Naive thymus-derived CD8-positive, alpha-beta T cell (primary cell): ENCODE measurements at regions not wholly inside any gene's neighbourhood (a gene's known extent, or its start where the extent isn't known, plus 50 kb on each side); places are given as distances from the start of the nearest gene placed in this dataset.

Experiments
- ATAC-seq, 2 donors: fragments of 150-1000 bp; cut with Tn5 transposase in 1 of 2; sonication (Bioruptor Pico), chemical (Tn5 transposase) in 1 of 2; 1 replicate in 1 of 2; 2 replicates in 1 of 2; pipeline ENCODE4 v1.10.0; 2021; ENCODE audit warnings: mild to moderate bottlenecking in 2 of 2, moderate library complexity in 2 of 2
- POLR2A ChIA-PET: fragments of 350-600 bp; sonication (Branson Sonifier 250); formaldehyde crosslinking; loops from one replicate; lab custom pipeline; 2021; ENCODE audit warnings: antibody characterized with exemption; lab: Charles Lee
- DNase-seq, 10 donors: peaks; one replicate each; pipeline versions ENCODE4 v3.0.0 to v3.0.0-alpha.2; 2020 to 2022
- H3K27ac Mint-ChIP-seq, 10 donors: one replicate each; pipeline ENCODE4 v1.8.0; 2020 to 2022; ENCODE audit warnings: mild to moderate bottlenecking in 10 of 10, mixed read lengths in 10 of 10, moderate library complexity in 4 of 10, inconsistent platforms in 1 of 10
- H3K27me3 Mint-ChIP-seq, 5 donors: one replicate each; pipeline ENCODE4 v1.8.0; 2021 to 2022; ENCODE audit warnings: mixed read lengths in 5 of 5
- H3K36me3 Mint-ChIP-seq, 3 donors: one replicate each; pipeline ENCODE4 v1.8.0; 2020 to 2022; ENCODE audit warnings: mixed read lengths in 3 of 3, mild to moderate bottlenecking in 2 of 3, inconsistent platforms in 1 of 3
- H3K4me1 Mint-ChIP-seq, 4 donors: one replicate each; pipeline ENCODE4 v1.8.0; 2021 to 2022; ENCODE audit warnings: mixed read lengths in 4 of 4
- H3K4me3 Mint-ChIP-seq, 10 donors: one replicate each; pipeline ENCODE4 v1.8.0; 2020 to 2022; ENCODE audit warnings: mild to moderate bottlenecking in 10 of 10, mixed read lengths in 10 of 10, moderate library complexity in 6 of 10, inconsistent platforms in 1 of 10
- H3K9me3 Mint-ChIP-seq, 9 donors: one replicate each; pipeline ENCODE4 v1.8.0; 2020 to 2022; ENCODE audit warnings: mixed read lengths in 9 of 9, mild to moderate bottlenecking in 3 of 9, inconsistent platforms in 1 of 9, moderate library complexity in 1 of 9

GRCh38 chr10:20726381-20726780, 170.7 kb downstream of the NEBL start:
- ATAC-seq = no peak
- POLR2A ChIA-PET = no interaction called here
- Mint-ChIP-seq H3K27me3 (no peaks in the 10 kb centered on the region), H3K36me3 (peaks cover 0 to 8% (median 0%) of the 10 kb centered on the region in 3 donors), H3K27ac (no peak overlapping the region), H3K4me1 (no peaks in the 10 kb centered on the region), H3K4me3 (no peak overlapping the region), H3K9me3 (peaks cover 7 to 38% (median 10%) of the 10 kb centered on the region in 9 donors)
- no peak for DNase-seq

GRCh38 chr10:20714979-20715378, 182.1 kb downstream of the NEBL start:
- Mint-ChIP-seq H3K27me3 (no peaks in the 10 kb centered on the region), H3K36me3 (no peaks in the 10 kb centered on the region), H3K4me1 (no peaks in the 10 kb centered on the region), H3K27ac (no peak overlapping the region), H3K9me3 (peaks cover 0 to 17% (median 7%) of the 10 kb centered on the region in 9 donors), H3K4me3 (no peak overlapping the region)
- ATAC-seq = no peak
- POLR2A ChIA-PET = no interaction called here
- DNase-seq = no peak

DNA sequence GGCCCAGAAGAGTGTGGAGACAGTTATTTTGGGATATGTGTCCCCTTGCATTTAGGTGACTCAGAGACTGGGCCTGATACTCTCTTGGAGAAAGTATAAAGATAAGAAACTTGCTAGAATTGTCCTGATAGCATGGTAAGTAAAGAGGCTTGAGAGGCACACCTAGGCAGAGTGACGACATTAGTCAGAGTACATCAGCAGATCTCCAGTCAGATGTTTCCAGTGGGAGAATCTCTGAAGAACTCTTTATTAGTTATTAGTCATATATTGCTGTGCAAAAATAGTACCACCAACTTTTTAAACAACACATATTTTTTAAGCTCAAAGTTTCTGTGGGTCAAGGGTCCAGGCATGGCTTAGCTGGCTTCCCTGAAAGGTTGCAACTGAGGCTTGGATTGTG, 182.6 kb downstream of the NEBL start:
- peaks cover 0 to 17% (median 7%) of the 10 kb centered on the region in 9 donors for H3K9me3 Mint-ChIP-seq
- no peak overlapping the region for H3K27ac Mint-ChIP-seq
- H3K4me3 Mint-ChIP-seq = no peak overlapping the region
- no peaks in the 10 kb centered on the region for H3K4me1 Mint-ChIP-seq
- H3K27me3 Mint-ChIP-seq = no peaks in the 10 kb centered on the region
- DNase-seq = no peak
- H3K36me3 Mint-ChIP-seq = no peaks in the 10 kb centered on the region
- ATAC-seq = no peak
- POLR2A ChIA-PET = no interaction called here

GRCh38 chr10:20713420-20713819, 183.7 kb downstream of the NEBL start:
- DNase-seq = no peak
- H3K36me3 Mint-ChIP-seq = no peaks in the 10 kb centered on the region
- no peaks in the 10 kb centered on the region for H3K4me1 Mint-ChIP-seq
- peaks cover 0 to 15% (median 7%) of the 10 kb centered on the region in 9 donors for H3K9me3 Mint-ChIP-seq
- no peak overlapping the region for H3K4me3 Mint-ChIP-seq
- no peak for ATAC-seq
- H3K27me3 Mint-ChIP-seq = no peaks in the 10 kb centered on the region
- POLR2A ChIA-PET = no interaction called here
- H3K27ac Mint-ChIP-seq = no peak overlapping the region

GRCh38 chr10:20712774-20713173, 184.3 kb downstream of the NEBL start:
- DNase-seq (no peak), ATAC-seq (no peak)
- Mint-ChIP-seq H3K27me3 (no peaks in the 10 kb centered on the region), H3K4me1 (no peaks in the 10 kb centered on the region), H3K4me3 (no peak overlapping the region), H3K9me3 (peaks cover 0 to 14% (median 9%) of the 10 kb centered on the region in 9 donors), H3K36me3 (no peaks in the 10 kb centered on the region), H3K27ac (no peak overlapping the region)
- POLR2A ChIA-PET = no interaction called here

GRCh38 chr10:20709708-20710107, 187.4 kb downstream of the NEBL start:
- Mint-ChIP-seq H3K27ac (no peak overlapping the region), H3K36me3 (no peaks in the 10 kb centered on the region), H3K9me3 (peaks cover 0 to 14% (median 3%) of the 10 kb centered on the region in 9 donors), H3K4me3 (no peak overlapping the region), H3K4me1 (no peaks in the 10 kb centered on the region), H3K27me3 (no peaks in the 10 kb centered on the region)
- no peak for ATAC-seq
- DNase-seq = no peak
- POLR2A ChIA-PET = no interaction called here

DNA sequence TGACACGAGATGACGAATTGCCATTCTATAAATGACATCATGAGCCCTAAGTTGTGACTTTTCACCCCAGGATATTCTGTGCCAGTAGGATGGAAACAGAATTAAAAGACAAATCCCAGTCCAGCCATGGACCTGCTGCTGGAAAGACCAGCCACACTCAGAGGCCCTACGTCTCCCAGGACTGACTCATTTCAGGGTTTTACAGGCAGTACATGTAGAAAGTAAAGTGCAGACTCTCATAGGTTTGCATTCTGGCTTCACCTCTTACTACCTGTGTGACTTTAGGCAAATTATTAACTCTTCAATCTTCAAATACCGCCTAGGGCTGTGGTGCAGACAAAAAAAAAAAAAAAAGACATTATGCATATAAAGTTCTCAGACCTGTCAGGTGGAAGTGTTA, 188.8 kb downstream of the NEBL start:
- peaks cover 0 to 24% (median 4%) of the 10 kb centered on the region in 9 donors for H3K9me3 Mint-ChIP-seq
- DNase-seq (no peak), ATAC-seq (no peak)
- POLR2A ChIA-PET = no interaction called here
- H3K36me3 Mint-ChIP-seq = no peaks in the 10 kb centered on the region
- H3K4me3 Mint-ChIP-seq = no peak overlapping the region
- no peak overlapping the region for H3K27ac Mint-ChIP-seq
- H3K27me3 Mint-ChIP-seq = no peaks in the 10 kb centered on the region
- no peaks in the 10 kb centered on the region for H3K4me1 Mint-ChIP-seq

GRCh38 chr10:20707251-20707650, 189.9 kb downstream of the NEBL start:
- ATAC-seq = no peak
- no peaks in the 10 kb centered on the region for H3K4me1 Mint-ChIP-seq

GRCh38 chr10:20698837-20699236, 198.3 kb downstream of the NEBL start:
- Mint-ChIP-seq H3K4me1 (no peaks in the 10 kb centered on the region), H3K4me3 (no peak overlapping the region), H3K27me3 (no peaks in the 10 kb centered on the region), H3K36me3 (no peaks in the 10 kb centered on the region), H3K9me3 (peaks cover 2 to 35% (median 10%) of the 10 kb centered on the region in 9 donors), H3K27ac (no peak overlapping the region)
- POLR2A ChIA-PET = no interaction called here
- no peak for DNase-seq
- ATAC-seq = no peak

More at GRCh38 chr10:20707251-20707650, 189.9 kb downstream of the NEBL start:
- Mint-ChIP-seq H3K36me3 (no peaks in the 10 kb centered on the region), H3K27ac (no peak overlapping the region), H3K4me3 (no peak overlapping the region), H3K9me3 (peaks cover 0 to 24% (median 3%) of the 10 kb centered on the region in 9 donors), H3K27me3 (no peaks in the 10 kb centered on the region)
- POLR2A ChIA-PET = no interaction called here
- DNase-seq = no peak

DNA sequence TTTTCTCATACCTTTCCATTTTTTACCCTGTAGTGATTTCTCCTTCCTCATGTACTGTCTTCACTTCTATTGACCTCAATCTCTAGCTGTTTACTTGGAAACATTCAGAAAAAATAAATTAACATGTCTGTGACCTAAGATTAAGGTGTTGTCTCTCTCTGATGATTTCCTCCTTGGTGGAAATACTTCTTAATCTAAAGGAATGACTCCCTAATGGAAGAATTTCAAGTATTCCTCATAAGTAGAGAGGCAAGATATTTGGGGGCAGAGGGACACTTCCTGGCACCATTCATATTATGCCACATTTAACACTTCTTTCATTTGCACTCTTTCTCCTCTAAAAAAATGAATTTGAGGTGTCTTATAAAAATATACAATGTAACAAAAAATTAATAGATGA, 202.8 kb downstream of the NEBL start:
- POLR2A ChIA-PET = no interaction called here
- Mint-ChIP-seq H3K27ac (no peak overlapping the region), H3K27me3 (no peaks in the 10 kb centered on the region), H3K4me3 (no peak overlapping the region), H3K36me3 (no peaks in the 10 kb centered on the region), H3K4me1 (no peaks in the 10 kb centered on the region), H3K9me3 (peaks cover 0 to 24% (median 4%) of the 10 kb centered on the region in 9 donors)
- ATAC-seq (no peak), DNase-seq (no peak)

DNA sequence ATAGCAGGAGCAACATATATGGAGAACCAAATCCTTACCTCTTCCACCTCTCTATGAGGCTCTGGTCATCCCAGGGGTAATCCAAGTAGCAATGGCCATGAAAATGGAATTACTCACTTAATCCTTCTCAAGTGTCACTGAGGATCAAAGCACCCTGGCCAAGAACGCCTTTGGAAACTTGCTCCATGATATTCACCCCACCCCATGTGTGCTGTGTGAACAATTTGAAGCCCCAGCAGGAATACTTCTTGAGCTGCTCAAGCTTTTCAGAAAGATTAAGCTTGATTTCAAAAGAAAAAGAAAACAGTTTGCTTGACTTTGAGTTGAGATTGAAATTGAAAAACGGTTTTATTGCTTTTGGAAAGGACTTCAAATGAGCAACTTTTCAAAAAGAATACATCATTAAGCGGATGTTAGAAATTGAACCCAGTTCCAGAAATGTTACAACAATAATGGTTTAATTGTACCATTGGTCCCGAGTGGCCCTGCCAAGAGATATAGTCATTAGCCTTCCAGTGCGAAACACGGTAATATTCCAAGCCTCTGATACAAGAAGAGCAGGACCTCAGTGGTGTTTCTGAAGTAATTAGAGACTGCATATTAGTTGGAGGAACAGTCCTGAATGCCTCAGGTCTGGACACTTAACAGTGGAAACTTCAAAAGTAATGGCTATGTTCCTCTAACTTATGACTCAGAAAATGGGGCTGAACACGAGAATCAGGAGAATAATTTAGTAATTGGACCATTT, 208.1 kb downstream of the NEBL start:
- POLR2A ChIA-PET = no interaction called here

GRCh38 chr10:20686015-20686635, 211.0 kb downstream of the NEBL start:
- DNase-seq (no peak), ATAC-seq (no peak)
- Mint-ChIP-seq H3K4me3 (no peak overlapping the region), H3K9me3 (peaks cover 0 to 19% (median 4%) of the 10 kb centered on the region in 9 donors), H3K4me1 (no peaks in the 10 kb centered on the region), H3K36me3 (no peaks in the 10 kb centered on the region), H3K27ac (no peak overlapping the region), H3K27me3 (peaks cover 0 to 2% (median 0%) of the 10 kb centered on the region in 5 donors)
- POLR2A ChIA-PET = no interaction called here

More for the DNA sequence above, 208.1 kb downstream of the NEBL start:
- no peak overlapping the region for H3K27ac Mint-ChIP-seq
- ATAC-seq (no peak), DNase-seq (no peak)
- H3K9me3 Mint-ChIP-seq = peaks cover 0 to 12% (median 3%) of the 10 kb centered on the region in 9 donors
- no peaks in the 10 kb centered on the region for H3K4me1 Mint-ChIP-seq
- no peak overlapping the region for H3K4me3 Mint-ChIP-seq
- H3K27me3 Mint-ChIP-seq = peaks cover 0 to 2% (median 0%) of the 10 kb centered on the region in 5 donors
- H3K36me3 Mint-ChIP-seq = no peaks in the 10 kb centered on the region

DNA sequence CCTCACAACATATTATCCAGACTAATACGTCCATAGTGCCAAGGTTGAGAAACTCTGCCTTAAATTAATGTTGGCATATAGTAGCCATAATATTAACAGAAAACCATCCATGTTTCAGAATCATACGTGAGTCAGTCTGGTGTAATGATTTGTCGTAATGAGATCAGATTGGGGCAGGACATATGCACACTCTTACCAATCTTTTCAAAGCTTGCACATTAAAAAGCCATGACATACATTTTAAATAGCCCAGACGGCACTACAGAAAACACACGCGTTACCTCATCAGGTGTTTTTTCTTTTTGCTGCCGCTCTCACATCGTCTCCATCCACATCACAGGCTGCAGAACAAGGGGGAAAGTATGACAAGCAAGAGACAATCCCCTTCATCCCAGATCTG, 211.6 kb downstream of the NEBL start:
- peaks cover 0 to 2% (median 0%) of the 10 kb centered on the region in 5 donors for H3K27me3 Mint-ChIP-seq
- POLR2A ChIA-PET = no interaction called here
- ATAC-seq (no peak), DNase-seq (no peak)
- no peak overlapping the region for H3K4me3 Mint-ChIP-seq
- H3K9me3 Mint-ChIP-seq = peaks cover 0 to 14% (median 4%) of the 10 kb centered on the region in 9 donors
- no peaks in the 10 kb centered on the region for H3K4me1 Mint-ChIP-seq
- H3K36me3 Mint-ChIP-seq = no peaks in the 10 kb centered on the region
- H3K27ac Mint-ChIP-seq = no peak overlapping the region
